NK-92 treated with Interleukin-12 subunit alpha and Interleukin-12 subunit beta, amount 100 ng/mL, for 24 hours (cell line): ENCODE measurements at regions not wholly inside any gene's neighbourhood (a gene's known extent, or its start where the extent isn't known, plus 50 kb on each side); places are given as distances from the start of the nearest gene placed in this dataset.

Experiments used
- DNase-seq: peaks from one replicate; lab custom pipeline; 2025; lab: John Stamatoyannopoulos, UW

GRCh38 chr15:98143116-98143515 is 182.6 kb downstream of the ARRDC4 start:
- DNase-seq, result no peak

GRCh38 chr15:98144388-98144787 is 183.9 kb downstream of the ARRDC4 start:
- DNase-seq, result no peak

GRCh38 chr15:98146031-98146820 is 185.7 kb downstream of the ARRDC4 start:
- DNase-seq, result no peak

GRCh38 chr15:98147415-98147814 is 186.9 kb downstream of the ARRDC4 start:
- DNase-seq, result no peak

GRCh38 chr15:98150084-98150483 is 189.6 kb downstream of the ARRDC4 start:
- no peak for DNase-seq

GRCh38 chr15:98150536-98150935 is 190.0 kb downstream of the ARRDC4 start:
- DNase-seq, result no peak

- DNase-seq, result no peak
These were observed 190.6 kb downstream of the ARRDC4 start for GRCh38 chr15:98151096-98151495.

GRCh38 chr15:98152156-98152555 is 191.7 kb downstream of the ARRDC4 start:
- DNase-seq, result no peak

GRCh38 chr15:98154863-98155262 is 194.4 kb downstream of the ARRDC4 start:
- DNase-seq, result no peak

GRCh38 chr15:98155356-98155755 is 194.9 kb downstream of the ARRDC4 start:
- DNase-seq, result no peak

- DNase-seq, result peak; percentile 71
These were observed 199.7 kb downstream of the ARRDC4 start for GRCh38 chr15:98160236-98160635.

- no peak for DNase-seq
These were observed 203.0 kb downstream of the ARRDC4 start for GRCh38 chr15:98163319-98164045.

- no peak for DNase-seq
These were observed 204.1 kb downstream of the ARRDC4 start for GRCh38 chr15:98164571-98164970.

GRCh38 chr15:98164986-98165385 is 204.5 kb downstream of the ARRDC4 start:
- DNase-seq, result no peak

GRCh38 chr15:98167722-98168268 is 207.3 kb downstream of the ARRDC4 start:
- no peak for DNase-seq

- DNase-seq, result no peak
These were observed 209.0 kb downstream of the ARRDC4 start for GRCh38 chr15:98169551-98169950.

- DNase-seq, result no peak
These were observed 213.8 kb downstream of the ARRDC4 start for GRCh38 chr15:98174286-98174685.

GRCh38 chr15:98174841-98175240 is 214.3 kb downstream of the ARRDC4 start:
- DNase-seq, result no peak

GRCh38 chr15:98177966-98178592 is 217.6 kb downstream of the ARRDC4 start:
- peak; percentile 17 for DNase-seq

GRCh38 chr15:98178861-98179260 is 218.4 kb downstream of the ARRDC4 start:
- DNase-seq, result no peak

- DNase-seq, result no peak
These were observed 227.0 kb downstream of the ARRDC4 start for GRCh38 chr15:98187549-98187948.

- no peak for DNase-seq
These were observed 230.4 kb downstream of the ARRDC4 start for GRCh38 chr15:98190914-98191313.

- no peak for DNase-seq
These were observed 235.3 kb downstream of the ARRDC4 start for GRCh38 chr15:98195796-98196195.
